Uterus (tissue), 2 donors: ENCODE measurements at regions not wholly inside any gene's neighbourhood (a gene's known extent, or its start where the extent isn't known, plus 50 kb on each side); places are given as distances from the start of the nearest gene placed in this dataset.

Source experiments
- POLR2A ChIP-seq, 2 donors: fragments of 450-650 bp; IDR thresholded peaks; one replicate each; pipeline ENCODE4 v1.6.1; 2016; ENCODE audit warnings: antibody characterized with exemption in 2 of 2, mild to moderate bottlenecking in 1 of 2, moderate library complexity in 1 of 2
- TF ChIP-seq, protein P1 (sequence below), 4 experiments: fragments of 200-600 bp in 2 of 4; fragments of 450-650 bp in 2 of 4; sonication (generic) in 2 of 4; IDR thresholded peaks; one replicate each; pipeline ENCODE4 v1.5.1; 2016 to 2019; ENCODE audit warnings: antibody characterized with exemption in 4 of 4, mild to moderate bottlenecking in 2 of 4, moderate library complexity in 1 of 4

DNA sequence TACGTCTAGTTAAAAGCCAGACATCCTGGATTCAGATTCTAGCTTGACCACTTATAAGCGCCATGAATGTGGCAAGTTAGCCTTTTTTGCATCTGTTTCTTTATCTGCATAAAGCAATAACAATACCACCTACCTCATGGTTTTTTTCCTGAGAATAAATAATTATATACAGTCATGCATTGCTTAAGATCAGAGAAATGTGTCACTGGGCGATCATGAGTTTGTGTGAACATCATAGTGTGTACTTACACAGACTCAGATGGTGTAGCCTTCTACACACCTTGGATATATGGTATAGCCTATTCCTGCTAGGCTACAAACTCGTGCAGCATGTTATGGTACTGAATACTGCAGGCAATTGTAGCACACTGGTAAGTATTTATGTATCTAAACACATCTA is 84.7 kb upstream of the PELI1 start:
- TF ChIP-seq, protein P1, sequence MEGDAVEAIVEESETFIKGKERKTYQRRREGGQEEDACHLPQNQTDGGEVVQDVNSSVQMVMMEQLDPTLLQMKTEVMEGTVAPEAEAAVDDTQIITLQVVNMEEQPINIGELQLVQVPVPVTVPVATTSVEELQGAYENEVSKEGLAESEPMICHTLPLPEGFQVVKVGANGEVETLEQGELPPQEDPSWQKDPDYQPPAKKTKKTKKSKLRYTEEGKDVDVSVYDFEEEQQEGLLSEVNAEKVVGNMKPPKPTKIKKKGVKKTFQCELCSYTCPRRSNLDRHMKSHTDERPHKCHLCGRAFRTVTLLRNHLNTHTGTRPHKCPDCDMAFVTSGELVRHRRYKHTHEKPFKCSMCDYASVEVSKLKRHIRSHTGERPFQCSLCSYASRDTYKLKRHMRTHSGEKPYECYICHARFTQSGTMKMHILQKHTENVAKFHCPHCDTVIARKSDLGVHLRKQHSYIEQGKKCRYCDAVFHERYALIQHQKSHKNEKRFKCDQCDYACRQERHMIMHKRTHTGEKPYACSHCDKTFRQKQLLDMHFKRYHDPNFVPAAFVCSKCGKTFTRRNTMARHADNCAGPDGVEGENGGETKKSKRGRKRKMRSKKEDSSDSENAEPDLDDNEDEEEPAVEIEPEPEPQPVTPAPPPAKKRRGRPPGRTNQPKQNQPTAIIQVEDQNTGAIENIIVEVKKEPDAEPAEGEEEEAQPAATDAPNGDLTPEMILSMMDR (IDR thresholded peaks at IDR 0.05), result no peak
- no peak for TF ChIP-seq POLR2A (IDR thresholded peaks at IDR 0.05)
